AG10803 (cell line): ENCODE measurements at regions not wholly inside any gene's neighbourhood (a gene's known extent, or its start where the extent isn't known, plus 50 kb on each side); places are given as distances from the start of the nearest gene placed in this dataset.
A peak's percentile ranks its signal among the peaks of the same experiment; 100 is the strongest.

Experiments
- DNase-seq: peaks from one replicate; pipeline ENCODE4 v3.0.0; 2010; ENCODE audit warnings: low read depth
- H3K4me3 ChIP-seq: 2 replicates; pipeline ENCODE4 v1.5.1; 2011; ENCODE audit warnings: mild to moderate bottlenecking, low read length, control low read depth
- TF ChIP-seq, protein P1 (sequence below): conservative IDR thresholded peaks from 2 replicates; pipeline ENCODE4 v1.5.1; 2011; ENCODE audit warnings: mild to moderate bottlenecking, low read length, control low read depth, inconsistent platforms

DNA sequence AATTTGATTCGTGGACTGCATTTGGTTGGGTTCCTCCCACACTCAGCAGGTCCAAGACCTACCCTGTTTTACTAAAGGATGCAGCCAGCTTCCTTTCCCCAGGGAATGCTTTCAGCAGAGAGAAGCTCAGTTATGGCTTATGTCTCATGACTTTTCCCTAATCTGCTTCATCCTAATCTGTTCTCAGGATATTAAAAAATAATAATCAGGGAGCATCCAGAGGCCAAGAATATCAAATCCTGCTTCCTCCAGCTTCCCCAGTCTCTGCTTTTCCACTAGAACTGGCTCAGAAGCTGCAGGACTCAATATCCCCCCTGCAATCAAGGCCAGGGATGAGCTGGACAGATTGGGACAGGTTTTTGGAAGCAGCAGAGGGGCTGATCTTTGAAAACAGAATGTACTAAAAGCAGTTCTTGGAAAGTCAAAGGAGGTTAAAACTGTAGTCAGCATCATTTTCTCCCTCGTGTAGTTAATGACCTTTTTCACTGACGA, 326.9 kb upstream of the TNP1 start:
- H3K4me3 ChIP-seq, result no peak overlapping the region
- no peak for DNase-seq
- TF ChIP-seq, protein P1, sequence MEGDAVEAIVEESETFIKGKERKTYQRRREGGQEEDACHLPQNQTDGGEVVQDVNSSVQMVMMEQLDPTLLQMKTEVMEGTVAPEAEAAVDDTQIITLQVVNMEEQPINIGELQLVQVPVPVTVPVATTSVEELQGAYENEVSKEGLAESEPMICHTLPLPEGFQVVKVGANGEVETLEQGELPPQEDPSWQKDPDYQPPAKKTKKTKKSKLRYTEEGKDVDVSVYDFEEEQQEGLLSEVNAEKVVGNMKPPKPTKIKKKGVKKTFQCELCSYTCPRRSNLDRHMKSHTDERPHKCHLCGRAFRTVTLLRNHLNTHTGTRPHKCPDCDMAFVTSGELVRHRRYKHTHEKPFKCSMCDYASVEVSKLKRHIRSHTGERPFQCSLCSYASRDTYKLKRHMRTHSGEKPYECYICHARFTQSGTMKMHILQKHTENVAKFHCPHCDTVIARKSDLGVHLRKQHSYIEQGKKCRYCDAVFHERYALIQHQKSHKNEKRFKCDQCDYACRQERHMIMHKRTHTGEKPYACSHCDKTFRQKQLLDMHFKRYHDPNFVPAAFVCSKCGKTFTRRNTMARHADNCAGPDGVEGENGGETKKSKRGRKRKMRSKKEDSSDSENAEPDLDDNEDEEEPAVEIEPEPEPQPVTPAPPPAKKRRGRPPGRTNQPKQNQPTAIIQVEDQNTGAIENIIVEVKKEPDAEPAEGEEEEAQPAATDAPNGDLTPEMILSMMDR, result no peak

DNA sequence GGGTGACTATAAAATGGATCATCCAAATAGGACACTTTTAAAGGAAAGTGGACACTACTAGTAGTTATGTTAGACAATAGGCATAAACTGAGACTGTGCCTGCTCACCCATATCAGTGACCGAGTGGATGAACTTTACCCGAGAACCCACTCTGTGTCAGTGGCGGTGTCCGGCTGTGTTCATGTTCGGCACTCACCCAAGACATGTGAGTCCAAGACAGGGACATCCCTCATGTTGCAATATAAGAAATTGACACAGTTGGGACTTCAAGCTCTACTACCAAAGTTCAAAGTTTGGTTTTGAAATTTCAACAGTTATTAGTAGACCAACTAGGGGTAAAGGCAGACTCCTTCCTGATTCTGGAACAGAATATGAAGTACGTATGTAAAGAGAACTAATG, 326.3 kb upstream of the TNP1 start:
- H3K4me3 ChIP-seq, result no peak overlapping the region
- DNase-seq, result no peak
- TF ChIP-seq, protein P1, result no peak

DNA sequence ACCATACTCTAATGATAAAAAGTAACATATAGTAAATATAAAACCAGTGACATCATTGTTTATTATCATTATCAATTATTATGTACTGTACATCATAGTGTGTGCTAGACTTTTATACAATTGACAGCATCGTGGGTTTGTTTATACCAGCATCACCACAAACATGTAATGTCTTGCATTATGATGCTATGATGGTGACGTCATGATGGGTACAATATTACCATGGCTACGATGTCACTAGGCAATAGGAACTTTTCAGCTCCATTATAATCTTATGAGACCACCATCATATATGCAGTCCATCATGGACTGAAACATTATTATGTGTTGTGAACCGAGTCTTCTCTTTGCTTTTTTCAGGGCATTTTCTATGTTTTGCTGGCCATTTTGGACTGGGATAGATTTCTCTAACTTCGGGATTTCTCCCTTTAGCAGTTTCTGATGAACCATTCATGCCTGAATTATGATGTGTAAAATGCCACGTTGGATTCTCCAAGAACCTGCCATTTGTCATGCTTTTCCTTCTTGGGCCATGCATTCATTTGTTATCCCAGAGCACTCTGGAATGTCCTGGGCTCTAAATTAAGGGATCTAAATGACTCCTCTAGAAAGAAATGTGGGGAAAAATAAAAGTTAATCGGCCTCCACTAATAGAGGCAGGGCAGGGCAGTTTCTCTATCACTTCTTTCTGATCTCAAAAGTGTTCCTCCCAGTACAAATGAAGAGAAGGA, 325.6 kb upstream of the TNP1 start:
- no peak overlapping the region for H3K4me3 ChIP-seq
- DNase-seq, result peak; percentile 14
- TF ChIP-seq, protein P1, result no peak

DNA sequence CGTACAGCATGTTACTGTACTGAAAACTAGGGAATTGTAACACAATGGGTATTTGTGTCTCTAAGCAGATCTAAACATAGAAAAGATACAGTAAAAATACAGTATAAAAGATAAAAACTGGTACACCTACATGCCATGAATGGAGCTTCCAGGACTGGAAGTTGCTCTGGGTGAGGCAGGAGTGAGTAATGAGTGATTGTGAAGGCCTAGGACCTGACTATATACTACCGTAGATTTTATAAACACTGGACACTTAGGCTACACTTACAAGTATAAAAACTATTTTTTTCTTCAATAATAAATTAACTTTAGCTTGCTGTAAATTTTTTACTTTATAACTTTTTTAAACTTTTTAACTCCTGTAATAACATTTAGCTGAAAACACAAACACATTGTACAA, 324.4 kb upstream of the TNP1 start:
- DNase-seq, result no peak
- no peak overlapping the region for H3K4me3 ChIP-seq
- TF ChIP-seq, protein P1, result no peak

GRCh38 chr2:217183471-217183870, 323.6 kb upstream of the TNP1 start:
- no peak overlapping the region for H3K4me3 ChIP-seq
- TF ChIP-seq, protein P1, result no peak
- DNase-seq, result no peak

DNA sequence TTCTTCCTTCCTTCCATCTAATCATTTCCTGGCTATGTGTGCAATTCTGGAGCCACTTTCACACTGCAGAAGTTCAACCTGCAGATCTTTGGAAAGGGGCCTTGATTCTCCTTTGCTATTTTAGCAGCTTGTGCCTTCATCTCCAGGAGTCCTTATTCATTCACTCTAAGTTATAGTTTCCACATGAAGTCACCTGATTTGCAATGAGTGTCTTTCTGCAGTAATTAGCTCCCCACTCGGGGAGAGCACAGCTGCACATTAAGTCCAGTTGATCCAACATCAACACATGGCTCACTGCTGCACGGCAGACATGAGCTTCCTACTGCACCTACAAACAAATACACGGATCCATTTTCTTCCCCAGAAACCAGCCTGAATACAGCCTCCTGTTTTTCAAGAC, 323.1 kb upstream of the TNP1 start:
- TF ChIP-seq, protein P1, result no peak
- no peak for DNase-seq
- no peak overlapping the region for H3K4me3 ChIP-seq

DNA sequence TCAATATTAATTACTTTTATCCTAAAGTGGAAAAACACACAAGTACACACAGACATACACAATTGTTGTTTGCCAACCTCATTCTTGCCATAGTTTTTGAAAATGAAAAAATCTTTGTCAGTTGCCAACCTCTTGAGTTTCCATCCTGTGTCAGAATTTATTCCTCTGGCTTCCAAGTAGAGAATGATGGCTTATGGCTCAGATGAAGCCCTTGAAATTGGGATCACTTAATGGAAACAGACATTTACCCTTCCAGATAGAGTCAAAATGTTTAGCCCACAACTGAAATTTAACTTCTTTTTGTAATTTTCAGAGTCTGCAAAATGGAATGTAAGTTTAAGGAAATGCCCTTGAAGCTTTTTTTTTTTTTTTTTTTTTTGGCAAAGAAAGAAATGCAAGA, 321.6 kb upstream of the TNP1 start:
- H3K4me3 ChIP-seq, result no peak overlapping the region
- TF ChIP-seq, protein P1, result no peak
- no peak for DNase-seq
